ENCODE measurements at regions not wholly inside any gene's neighbourhood (a gene's known extent, or its start where the extent isn't known, plus 50 kb on each side); places are given as distances from the start of the nearest gene placed in this dataset.
"Not testable (repeated sequence)": the region's sequence is repeated elsewhere in the genome, so short reads cannot be mapped to it uniquely, and the experiment has no call there.

- DNase-seq (ENCODE audit: low spot score) = no peak
Measured at GRCh38 chr22:48494256-48494967, 1333.3 kb downstream of the BRD1 start.

GRCh38 chr22:48493733-48494132, 1333.9 kb downstream of the BRD1 start:
- DNase-seq (ENCODE audit: low spot score) = no peak

GRCh38 chr22:48492366-48493320, 1335.0 kb downstream of the BRD1 start:
- DNase-seq (ENCODE audit: low spot score) = peak; percentile 87

- DNase-seq (ENCODE audit: low spot score) = peak; percentile 55
Measured at GRCh38 chr22:48491451-48491941, 1336.2 kb downstream of the BRD1 start.

- peak; percentile 52 for DNase-seq (ENCODE audit: low spot score)
Measured at GRCh38 chr22:48490500-48491411, 1336.9 kb downstream of the BRD1 start.

GRCh38 chr22:48489551-48490499, 1337.8 kb downstream of the BRD1 start:
- peak; percentile 75 for DNase-seq (ENCODE audit: low spot score)

GRCh38 chr22:48488611-48489511, 1338.8 kb downstream of the BRD1 start:
- DNase-seq (ENCODE audit: low spot score) = peak; percentile 84

GRCh38 chr22:48488149-48488551, 1339.5 kb downstream of the BRD1 start:
- DNase-seq (ENCODE audit: low spot score) = peak; percentile 52

GRCh38 chr22:48486558-48486957, 1341.1 kb downstream of the BRD1 start:
- no peak for DNase-seq (ENCODE audit: low spot score)

- DNase-seq (ENCODE audit: low spot score) = no peak
Measured at GRCh38 chr22:48486134-48486532, 1341.5 kb downstream of the BRD1 start.

GRCh38 chr22:48485149-48486133, 1342.2 kb downstream of the BRD1 start:
- no peak for DNase-seq (ENCODE audit: low spot score)

GRCh38 chr22:48483764-48484528, 1343.7 kb downstream of the BRD1 start:
- no peak for DNase-seq (ENCODE audit: low spot score)

GRCh38 chr22:48482771-48483170, 1344.9 kb downstream of the BRD1 start:
- DNase-seq (ENCODE audit: low spot score) = no peak

- DNase-seq (ENCODE audit: low spot score) = not testable (repeated sequence)
Measured at GRCh38 chr22:48482198-48482597, 1345.5 kb downstream of the BRD1 start.

GRCh38 chr22:48481748-48482147, 1345.9 kb downstream of the BRD1 start:
- DNase-seq (ENCODE audit: low spot score) = no peak

GRCh38 chr22:48478529-48479265, 1349.0 kb downstream of the BRD1 start:
- DNase-seq (ENCODE audit: low spot score) = no peak

GRCh38 chr22:48478124-48478523, 1349.5 kb downstream of the BRD1 start:
- DNase-seq (ENCODE audit: low spot score) = no peak
